ENCODE measurements at regions not wholly inside any gene's neighbourhood (a gene's known extent, or its start where the extent isn't known, plus 50 kb on each side); places are given as distances from the start of the nearest gene placed in this dataset.

GRCh38 chr2:17995593-17995992 is 117.1 kb downstream of the KCNS3 start:
- H3K27ac Mint-ChIP-seq, result no peak overlapping the region
- H3K36me3 Mint-ChIP-seq (ENCODE audit: low read depth), result no peaks in the 10 kb centered on the region
- TF ChIP-seq CTCF (IDR thresholded peaks at IDR 0.05; ENCODE audit: unreplicated experiment in 3 of 3), result no peak
- H3K9me3 Mint-ChIP-seq, result peaks cover 12% of the 10 kb centered on the region
- H3K27me3 Mint-ChIP-seq (ENCODE audit: low read depth), result peaks cover 7% of the 10 kb centered on the region
- no peak overlapping the region for H3K4me3 Mint-ChIP-seq
- no peaks in the 10 kb centered on the region for H3K4me1 Mint-ChIP-seq
